HS-5 (cell line): ENCODE measurements at regions not wholly inside any gene's neighbourhood (a gene's known extent, or its start where the extent isn't known, plus 50 kb on each side); places are given as distances from the start of the nearest gene placed in this dataset.

Experiments
- DNase-seq: peaks from one replicate; pipeline ENCODE4 v3.0.0-alpha.2; 2012; ENCODE audit warnings: low read depth

DNA sequence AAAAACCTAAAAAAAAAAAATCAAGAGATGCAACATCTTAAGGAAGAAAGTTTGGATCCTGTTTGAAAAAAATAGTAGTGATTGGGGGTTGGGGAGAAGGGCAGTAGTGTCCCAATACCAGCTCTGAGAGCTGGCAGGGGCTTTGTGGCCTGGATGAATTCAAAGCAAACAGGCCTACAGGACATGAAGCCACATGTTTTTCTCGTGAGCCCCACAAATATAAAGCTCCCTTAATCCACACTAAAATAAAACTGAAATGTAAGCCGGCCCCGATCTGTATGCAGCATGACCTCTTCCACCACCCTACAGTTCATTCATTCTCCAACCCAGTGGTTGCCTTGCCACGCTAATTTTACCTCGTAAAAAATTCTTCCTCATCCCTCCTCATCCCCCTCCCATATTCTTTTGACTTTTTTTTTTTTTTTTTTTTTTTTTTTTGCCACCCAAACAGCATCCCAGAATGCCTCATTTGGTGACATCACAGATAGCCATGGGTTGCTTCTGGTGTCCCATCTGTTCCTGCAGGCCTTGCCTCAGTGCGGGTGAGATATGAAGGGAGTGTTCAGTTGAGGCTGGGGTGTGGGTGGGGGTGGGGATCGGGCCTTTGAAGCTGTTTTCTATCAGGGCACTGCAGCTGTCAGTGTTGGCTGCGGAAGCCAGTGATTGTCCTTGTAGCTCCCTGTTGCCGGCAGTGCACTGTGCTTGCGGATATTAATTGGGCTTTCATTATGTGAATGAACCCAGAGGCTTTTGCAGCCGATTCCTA is 81.6 kb upstream of the NFIB start:
- no peak for DNase-seq

DNA sequence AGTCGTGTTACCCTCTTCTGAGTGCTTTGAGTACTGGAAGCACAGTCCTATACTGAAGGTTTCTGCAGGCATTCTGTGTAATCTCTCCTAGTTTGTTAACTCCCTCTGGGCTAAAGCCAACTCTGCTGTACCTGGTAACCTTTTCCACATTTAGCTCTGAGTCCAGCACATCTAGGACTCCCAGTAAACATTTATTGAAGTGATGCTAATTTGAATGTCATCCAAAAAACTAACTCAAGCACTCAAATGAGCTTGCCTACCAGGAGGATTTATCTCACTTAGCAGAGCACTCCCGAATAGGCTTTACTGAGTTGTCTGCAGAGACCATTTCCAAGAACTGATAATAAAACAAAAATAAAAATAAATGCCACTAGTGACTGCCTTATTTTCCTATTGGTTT is 79.5 kb upstream of the NFIB start:
- no peak for DNase-seq

DNA sequence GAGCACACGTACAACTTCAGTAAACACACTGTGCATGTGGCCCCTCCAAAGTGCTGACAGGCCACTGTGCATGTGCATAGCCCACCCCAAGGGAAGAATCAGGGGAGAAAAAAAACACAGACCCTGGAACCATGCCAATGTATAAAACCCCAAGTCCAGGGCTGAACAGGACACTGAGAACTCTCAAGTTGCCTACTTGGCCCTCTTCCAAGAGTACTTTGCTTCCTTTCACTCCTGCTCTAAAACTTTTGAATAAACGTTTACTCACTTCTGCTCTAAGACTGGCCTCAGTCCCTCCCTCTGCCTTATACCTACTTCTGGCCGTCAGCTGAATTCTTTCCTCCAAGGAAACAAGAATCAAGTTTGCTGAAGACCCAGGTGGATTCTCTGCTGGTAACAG is 77.7 kb upstream of the NFIB start:
- DNase-seq: no peak

DNA sequence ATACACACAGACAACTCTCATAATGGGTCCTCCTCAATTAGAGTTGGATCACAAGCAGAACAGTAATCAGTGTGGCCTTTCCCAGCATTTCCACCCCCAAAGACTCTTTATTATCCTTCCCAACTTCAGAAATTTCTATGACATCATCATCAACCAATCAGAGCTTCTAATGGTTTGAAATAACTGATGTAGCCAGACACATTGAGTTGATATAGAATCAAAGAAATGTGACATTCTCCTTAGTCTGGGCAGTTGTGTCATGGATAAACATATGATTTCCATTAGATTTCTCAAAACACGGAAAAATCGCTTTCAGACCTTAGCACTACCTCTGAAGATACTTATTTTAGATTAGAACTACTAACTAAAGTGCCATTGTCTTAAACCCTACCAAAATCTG is 75.7 kb upstream of the NFIB start:
- no peak for DNase-seq

DNA sequence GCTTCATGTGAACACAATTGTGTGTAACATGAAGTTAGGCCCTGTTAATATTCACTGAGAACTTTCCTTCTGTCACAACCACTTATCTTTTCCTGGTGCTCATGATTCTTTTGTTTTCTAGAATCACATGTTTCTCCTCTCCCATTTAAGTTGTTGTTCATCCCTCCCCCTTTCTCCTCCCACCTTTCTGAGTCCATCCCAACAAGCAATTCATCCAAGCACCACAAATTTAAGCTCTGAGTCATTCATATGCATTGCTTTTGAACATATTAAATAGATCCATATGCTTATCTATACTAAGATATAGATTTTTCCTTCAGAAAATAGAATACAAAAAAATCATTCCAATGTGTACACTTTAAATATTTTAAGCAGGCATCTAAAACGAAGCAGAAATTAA is 75.2 kb upstream of the NFIB start:
- peak; percentile 37 for DNase-seq

DNA sequence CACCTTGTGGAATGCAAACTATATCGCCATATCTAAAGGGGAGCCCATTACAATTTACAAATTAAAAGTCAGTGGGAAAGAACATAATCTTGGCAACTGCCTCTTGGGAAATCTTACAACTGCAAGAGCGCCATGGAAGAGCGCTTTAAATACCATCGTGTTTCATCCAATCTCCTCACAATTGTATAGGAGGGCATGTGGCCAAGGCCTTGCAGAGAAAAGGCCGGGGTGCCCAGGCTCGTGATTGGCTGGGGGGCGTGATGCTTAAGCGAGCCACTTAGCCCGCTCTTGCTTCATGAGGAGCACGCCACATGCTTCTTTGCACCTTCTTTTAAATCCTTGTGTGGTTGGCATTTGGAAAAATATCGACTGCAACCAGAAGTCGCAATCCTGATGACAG is 69.8 kb upstream of the NFIB start:
- DNase-seq: no peak

DNA sequence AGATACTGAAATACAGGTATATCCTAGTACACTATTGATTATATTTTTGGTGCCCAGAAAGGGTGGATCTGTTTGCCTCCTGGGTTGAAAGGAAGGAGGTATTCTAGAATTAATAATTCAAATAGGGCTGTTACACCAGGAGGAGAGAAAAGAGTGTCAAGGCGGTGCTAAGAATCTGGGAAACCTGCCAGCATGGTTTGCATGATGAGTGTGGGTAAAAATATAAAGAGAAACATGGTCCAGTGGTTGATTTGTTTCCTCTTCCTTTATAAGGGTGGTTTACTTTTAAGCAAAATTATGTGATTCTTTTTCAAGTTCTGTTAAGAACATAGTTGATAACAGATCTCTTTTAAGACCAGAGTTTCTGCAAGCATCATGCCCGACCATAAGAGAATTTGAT is 69.4 kb upstream of the NFIB start:
- no peak for DNase-seq

DNA sequence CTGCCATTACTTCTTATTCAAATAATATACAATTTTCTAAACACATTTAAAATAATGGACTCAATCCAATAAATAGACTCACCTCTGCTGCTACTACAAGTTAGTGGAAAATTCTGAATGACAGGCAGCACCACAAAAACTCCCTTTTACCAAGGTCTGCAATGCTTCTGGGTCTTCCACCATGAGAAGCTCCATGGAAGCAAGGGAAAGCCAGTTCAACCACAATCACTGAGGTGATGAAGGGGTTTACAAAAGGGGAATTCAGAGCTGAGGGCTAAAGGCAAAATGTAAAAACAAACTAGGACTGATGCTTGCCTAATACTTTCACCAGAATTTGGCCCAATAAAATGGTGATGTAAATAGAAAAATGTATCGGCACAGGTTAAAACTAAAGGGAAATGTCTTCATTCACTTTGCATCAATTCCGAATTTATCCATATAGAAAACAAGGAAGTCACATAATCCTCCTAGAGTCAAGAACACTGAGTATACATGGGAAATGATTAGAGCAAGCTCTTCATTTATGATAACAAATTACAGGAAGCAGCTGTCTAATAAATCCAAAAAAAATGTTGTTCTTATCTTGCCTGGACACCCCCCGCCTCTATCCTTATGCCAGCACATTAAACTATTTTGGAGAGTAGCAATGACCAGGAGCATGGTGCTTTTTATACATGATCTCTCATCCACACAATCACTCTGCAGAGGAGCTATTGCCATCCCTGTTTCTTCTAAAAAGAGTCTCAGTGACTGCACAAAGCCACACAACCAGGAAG is 66.3 kb upstream of the NFIB start:
- DNase-seq: no peak

DNA sequence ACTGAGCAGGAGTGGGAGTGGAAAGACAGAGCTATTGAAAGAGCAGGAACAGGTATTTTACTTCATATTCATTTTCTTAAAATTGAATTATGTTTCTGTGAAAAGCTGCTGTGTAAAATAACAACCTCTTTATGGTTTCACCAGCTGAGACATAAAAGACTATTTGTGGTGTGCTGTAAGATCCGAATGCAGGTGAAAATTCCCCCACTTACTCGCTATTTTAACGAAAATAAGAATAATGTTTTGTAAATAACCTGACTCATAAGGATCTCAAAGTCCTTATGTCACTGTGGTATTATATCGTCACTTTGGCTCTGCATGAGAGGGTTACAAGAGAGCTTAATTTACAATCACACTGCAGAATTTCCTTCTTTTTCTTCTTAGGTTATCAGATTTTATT is 65.3 kb upstream of the NFIB start:
- no peak for DNase-seq

DNA sequence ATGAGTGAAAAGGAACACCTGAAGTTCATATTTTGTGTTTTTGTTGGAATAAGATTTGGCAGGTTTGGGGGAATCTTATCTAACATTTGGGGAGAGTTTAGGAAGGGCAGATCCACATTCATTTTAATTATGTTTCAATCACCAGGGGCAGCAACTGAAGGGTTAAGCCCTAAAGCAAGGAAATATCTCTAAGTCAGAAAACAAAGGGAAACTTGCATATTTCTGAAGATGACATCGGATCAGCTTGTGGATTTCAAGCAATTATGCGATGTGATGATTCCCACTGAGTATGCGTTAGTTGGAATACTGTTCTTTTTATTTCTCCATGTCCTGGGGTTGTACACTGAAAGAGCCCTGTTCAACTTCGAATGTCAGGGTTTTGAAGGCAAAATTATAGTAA is 59.8 kb upstream of the NFIB start:
- DNase-seq: no peak

DNA sequence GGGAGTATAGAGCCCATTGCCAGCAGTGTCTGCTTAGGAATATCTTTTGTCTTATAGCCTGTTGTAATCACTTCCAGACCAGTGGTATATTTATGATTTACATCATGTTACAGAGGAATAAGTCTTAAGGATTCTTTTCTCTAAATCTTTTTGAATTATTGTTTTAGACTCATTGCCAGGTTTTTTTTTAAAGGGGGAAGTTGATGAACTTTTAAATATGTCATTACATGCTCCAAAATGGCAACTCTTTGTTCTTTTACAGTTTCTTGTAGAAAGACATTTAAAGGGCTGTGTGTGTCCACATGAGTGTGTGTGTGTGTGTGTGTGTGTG is 59.4 kb upstream of the NFIB start:
- DNase-seq: no peak

DNA sequence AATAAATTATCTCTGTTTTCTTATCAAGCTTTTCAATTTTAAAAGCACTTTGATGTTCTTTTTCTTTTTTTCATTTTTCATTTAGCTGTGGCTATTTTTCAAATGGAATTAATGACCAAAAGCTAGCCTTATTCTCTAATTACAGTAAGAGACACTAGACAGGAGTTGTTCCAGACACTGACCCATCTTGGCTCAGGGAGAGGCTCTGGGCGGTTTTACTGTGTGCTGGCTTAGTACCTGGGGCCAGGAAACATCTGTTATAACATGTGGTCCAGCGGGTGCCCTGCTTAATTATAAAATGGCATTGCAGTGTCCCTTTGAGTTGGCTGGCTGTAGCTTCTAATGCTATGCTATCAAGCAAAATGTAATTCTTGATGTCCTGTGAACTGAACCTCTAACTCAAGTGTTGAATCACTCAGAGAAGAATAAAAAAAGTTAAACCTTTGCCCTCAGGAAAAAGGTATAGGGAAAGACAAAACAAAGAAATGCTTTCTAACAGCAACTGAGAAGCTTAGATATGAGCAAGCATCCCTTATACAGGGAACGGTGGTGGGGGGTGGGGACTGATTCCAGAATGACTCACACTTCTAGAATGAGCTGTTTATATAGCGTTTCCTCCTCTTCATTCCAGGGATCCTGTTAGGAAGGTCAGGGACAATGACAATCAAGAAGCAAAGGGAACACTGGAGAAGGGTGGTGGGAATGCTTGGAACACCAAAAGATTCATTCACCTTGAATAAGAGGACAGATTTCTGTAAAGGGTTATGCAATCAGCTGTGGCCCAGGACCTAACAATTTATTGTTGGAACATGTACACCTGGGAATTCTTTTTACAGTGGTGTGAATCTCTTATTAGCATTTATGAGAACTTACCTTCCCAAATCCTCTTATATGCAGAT is 58.7 kb upstream of the NFIB start:
- DNase-seq: peak; percentile 67

DNA sequence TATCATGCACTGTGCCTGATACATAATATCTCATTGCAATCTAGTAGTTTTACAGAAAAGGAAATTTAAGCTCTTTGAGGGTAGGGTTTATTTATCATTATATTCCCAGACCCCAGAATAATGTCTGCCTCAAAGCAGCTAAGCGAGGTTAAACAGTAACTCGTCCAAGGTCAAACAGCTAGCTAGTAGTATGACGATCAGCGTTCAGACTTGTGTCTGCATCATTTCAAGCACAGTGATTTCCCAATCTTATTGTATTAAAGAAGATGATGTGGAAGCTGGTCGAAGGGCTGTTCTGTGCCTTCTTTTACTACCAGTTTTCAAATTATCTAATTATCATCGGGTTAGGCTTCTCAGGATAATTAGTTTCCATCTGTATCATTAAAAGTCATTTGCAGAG is 55.1 kb upstream of the NFIB start:
- DNase-seq: no peak

DNA sequence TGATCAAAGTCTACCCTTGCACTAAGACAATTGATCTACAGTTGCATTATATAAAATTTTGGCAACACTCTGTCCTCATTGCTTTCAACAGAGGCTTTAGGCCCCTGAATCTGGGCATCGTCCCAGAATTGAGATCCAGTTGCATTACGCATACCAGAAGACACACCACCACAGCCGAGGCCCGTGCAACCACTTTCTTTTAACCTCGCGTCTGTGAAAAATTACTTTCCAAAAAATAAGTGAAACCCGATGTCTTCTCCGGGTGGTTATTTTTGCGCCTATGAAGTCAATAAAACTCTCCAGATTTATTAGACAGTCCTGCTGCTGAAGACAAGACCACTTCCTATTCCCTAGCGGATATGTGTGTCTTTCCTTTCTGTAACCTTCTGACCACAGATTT is 52.1 kb upstream of the NFIB start:
- peak; percentile 91 for DNase-seq

DNA sequence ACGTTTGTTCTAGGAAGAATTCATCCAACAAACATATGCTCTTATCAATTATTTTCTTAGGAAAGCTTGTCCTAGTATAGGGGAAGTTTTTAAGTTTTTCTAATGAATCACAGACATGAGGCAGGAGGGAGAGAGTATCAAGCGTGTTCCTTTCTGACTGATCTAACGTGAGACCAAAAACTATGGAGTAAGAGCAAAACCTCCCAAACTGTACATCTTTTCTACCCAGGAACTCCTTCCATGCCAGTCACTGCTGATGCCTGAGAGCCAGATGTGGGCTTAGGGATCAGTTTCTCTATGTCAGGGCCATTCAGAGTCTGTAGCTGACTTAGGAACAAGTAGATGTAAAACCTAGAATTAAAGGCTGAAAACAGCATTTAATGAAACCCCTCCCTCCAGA is 51.7 kb upstream of the NFIB start:
- DNase-seq: no peak
